K562 (cell line): ENCODE measurements at regions not wholly inside any gene's neighbourhood (a gene's known extent, or its start where the extent isn't known, plus 50 kb on each side); places are given as distances from the start of the nearest gene placed in this dataset.

Experiments
- ATAC-seq: fragments of 200-7000 bp; cut with Tn5 transposase; 3 replicates; pipeline ENCODE4 v1.9.1; 2020; ENCODE audit warnings: moderate library complexity
- BruUV-seq: library from RNA; stranded (reverse); fragments of 400-500 nt; replicated peaks from 2 replicates; lab custom pipeline; 2021; lab: Mats Ljungman, UMichigan
- CTCF ChIA-PET: fragments of 300-600 bp; formaldehyde crosslinking; extraction: SDS; loops from one replicate; lab custom pipeline; 2021; ENCODE audit warnings: low intra/inter-chr PET ratio; lab: Yijun Ruan, JAX
- POLR2A ChIA-PET: fragments of 300-600, 350-650 bp; sonication (Branson Sonifier 250); formaldehyde crosslinking; extraction: SDS; loops from one replicate; lab custom pipeline; 2021; ENCODE audit warnings: antibody characterized with exemption, inconsistent platforms; lab: Yijun Ruan, JAX
- DNase-seq, 4 experiments: peaks; one replicate each; pipeline versions ENCODE4 v3.0.0 to v3.0.0-alpha.2; 2011 to 2018; ENCODE audit warnings: low spot score in 3 of 4, mixed read lengths in 3 of 4; ENCODE audit errors: extremely low read depth in 1 of 4
- FAIRE-seq: peaks from 2 replicates; lab custom pipeline; 2011; peaks lifted over from hg19 to GRCh38; lab: Jason Lieb, UNC
- H2AFZ ChIP-seq: 2 replicates; pipeline ENCODE4 v1.6.0; 2011; ENCODE audit warnings: low read depth, low read length, control low read depth, inconsistent platforms
- H3K27ac ChIP-seq: fragments of 200-600 bp; 3 replicates; pipeline ENCODE4 v1.8.0; 2011; ENCODE audit warnings: low read depth, mild to moderate bottlenecking, control low read depth, inconsistent platforms, low read length, moderate library complexity, mixed read lengths; ENCODE audit errors: extremely low read depth
- H3K27me3 ChIP-seq, 2 experiments: fragments of 300-600 bp in 1 of 2; 2 replicates in 1 of 2; 3 replicates in 1 of 2; pipeline versions ENCODE4 v1.6.0 to v1.8.0; 2011; ENCODE audit warnings: inconsistent platforms in 2 of 2, low read length in 2 of 2, mild to moderate bottlenecking in 1 of 2, mixed read lengths in 1 of 2, moderate library complexity in 1 of 2; ENCODE audit not compliant: control insufficient read depth in 2 of 2, insufficient read depth in 2 of 2
- H3K36me3 ChIP-seq: fragments of 300-600 bp; 3 replicates; pipeline ENCODE4 v1.8.0; 2011; ENCODE audit warnings: mild to moderate bottlenecking, low read length, inconsistent platforms; ENCODE audit not compliant: control insufficient read depth, insufficient read depth
- H3K4me1 ChIP-seq, 2 experiments: fragments of 200-600 bp in 1 of 2; replicated peaks in 1 of 2; 2 replicates in 1 of 2; 3 replicates in 1 of 2; pipeline versions ENCODE4 v1.5.1 to v1.8.0; 2011; ENCODE audit warnings: inconsistent platforms in 2 of 2, low read length in 2 of 2, mild to moderate bottlenecking in 1 of 2, mixed read lengths in 1 of 2, moderate library complexity in 1 of 2; ENCODE audit not compliant: control insufficient read depth in 2 of 2, insufficient read depth in 2 of 2
- H3K4me2 ChIP-seq: 2 replicates; pipeline ENCODE4 v1.6.1; 2011; ENCODE audit warnings: low read length, control low read depth, inconsistent platforms, mixed read lengths; ENCODE audit not compliant: insufficient read depth
- H3K4me3 ChIP-seq: fragments of 200-600 bp; sonication (generic), shearing (Covaris generic); 2 replicates; pipeline ENCODE4 v1.5.1; 2016; ENCODE audit warnings: control low read depth, inconsistent platforms
- H3K79me2 ChIP-seq: fragments of 200-600 bp; 3 replicates; pipeline ENCODE4 v1.8.0; 2011; ENCODE audit warnings: low read length, inconsistent platforms; ENCODE audit not compliant: control insufficient read depth, insufficient read depth
- H3K9ac ChIP-seq, 2 experiments: 2 replicates each; pipeline versions ENCODE4 v1.6.0 to v1.6.1; 2011; ENCODE audit warnings: low read depth in 2 of 2, low read length in 2 of 2, control low read depth in 1 of 2, inconsistent platforms in 1 of 2, mild to moderate bottlenecking in 1 of 2, mixed read lengths in 1 of 2; ENCODE audit not compliant: insufficient read depth in 1 of 2
- H3K9me1 ChIP-seq: one replicate; pipeline ENCODE4 v1.6.0; 2011; ENCODE audit warnings: inconsistent platforms, mild to moderate bottlenecking, low read length, moderate library complexity; ENCODE audit not compliant: control insufficient read depth, insufficient read depth
- H3K9me3 ChIP-seq: replicated peaks from 2 replicates; pipeline ENCODE4 v1.5.1; 2011; ENCODE audit warnings: low read depth, low read length, inconsistent platforms; ENCODE audit not compliant: control insufficient read depth, insufficient read depth
- H4K20me1 ChIP-seq: replicated peaks from 2 replicates; pipeline ENCODE4 v1.6.1; 2011; ENCODE audit warnings: low read length, inconsistent platforms, mixed read lengths; ENCODE audit not compliant: control insufficient read depth, insufficient read depth
- CBX1 ChIP-seq: sonication (generic); IDR thresholded peaks from 2 replicates; pipeline ENCODE4 v1.6.1; 2016; ENCODE audit warnings: antibody characterized with exemption, low read depth, mild to moderate bottlenecking
- PRDM10 ChIP-seq: fragments of 450-650 bp; IDR thresholded peaks from 2 replicates; pipeline ENCODE4 v1.6.1; 2018; ENCODE audit not compliant: partially characterized antibody
- RBM14 ChIP-seq: fragments of 200-400 bp; formaldehyde crosslinking; IDR thresholded peaks from 2 replicates; pipeline ENCODE4 v1.6.1; 2018; ENCODE audit warnings: low read depth, mild to moderate bottlenecking, low read length, moderate library complexity, borderline replicate concordance; ENCODE audit not compliant: insufficient read depth
- RCOR1 ChIP-seq, 2 experiments: IDR thresholded peaks; 2 replicates each; pipeline ENCODE4 v1.6.1; 2012; ENCODE audit warnings: low read depth in 2 of 2, low read length in 2 of 2, borderline replicate concordance in 1 of 2, improper control_type of control experiment in 1 of 2
- SAP30 ChIP-seq: fragments of 200-600 bp; sonication (generic); IDR thresholded peaks from 2 replicates; pipeline ENCODE4 v1.6.1; 2012; ENCODE audit warnings: borderline replicate concordance, low read depth, mild to moderate bottlenecking, moderate library complexity, low read length, control low read depth, inconsistent platforms; ENCODE audit not compliant: insufficient read depth, poor library complexity, severe bottlenecking
- SIN3B ChIP-seq: fragments of 450-650 bp; IDR thresholded peaks from 2 replicates; pipeline ENCODE4 v1.6.1; 2017; ENCODE audit warnings: low read depth, mild to moderate bottlenecking, moderate library complexity
- ZNF146 ChIP-seq: IDR thresholded peaks from one replicate; pipeline ENCODE4 v1.6.1; 2018; ENCODE audit warnings: missing compliant biosample characterization; ENCODE audit not compliant: unreplicated experiment
- WGBS: fragments of 100-300 bp; shearing (Covaris generic); methylation state at CpG from one replicate; pipeline ENCODE4 v1.1.6; 2016; ENCODE audit warnings: low coverage, mixed read lengths; ENCODE audit not compliant: insufficient coverage; ENCODE audit errors: missing lambda C conversion rate; 5-methylcytosine and 5-hydroxymethylcytosine counted together
- in situ Hi-C: fragments of 300-500 bp; cut with MboI; formaldehyde crosslinking; loops from 4 replicates; pipeline ENCODE4 v1.15.0; 2018; ENCODE audit warnings: inconsistent platforms, mixed read lengths
- intact Hi-C: fragments of 100-400 bp; cut with micrococcal nuclease; formaldehyde crosslinking; loops from 2 replicates; pipeline ENCODE4 v1.14.2; 2022

GRCh38 chr1:121515235-121515634, 330.5 kb downstream of the SRGAP2C start:
- ATAC-seq, result no peak
- no peak overlapping the region for H3K27ac ChIP-seq
- no TSS peak for BruUV-seq

More at GRCh38 chr1:121515235-121515634, 330.5 kb downstream of the SRGAP2C start:
- Histone ChIP-seq H3K36me3 (no peaks in the 10 kb centered on the region), H3K27me3 (peaks cover 9 to 19% of the 10 kb centered on the region in 2 experiments; a peak in 4 of 5 replicates), H3K79me2 (no peaks in the 10 kb centered on the region), H3K4me2 (no peak overlapping the region), H4K20me1 (no peaks in the 10 kb centered on the region), H3K9me3 (no peaks in the 10 kb centered on the region), H3K4me3 (no peak overlapping the region), H3K4me1 (peaks cover 0 to 9% of the 10 kb centered on the region in 2 experiments; a peak in 2 of 5 replicates), H3K9ac (no peak overlapping the region), H2AFZ (no peak overlapping the region), H3K9me1 (no peaks in the 10 kb centered on the region)
- FAIRE-seq (no peak), DNase-seq (no peak)
- in situ Hi-C loops, result no loop called here
- ChIA-PET POLR2A (no interaction called here), CTCF (no interaction called here)
- no peak for TF ChIP-seq RCOR1 (IDR thresholded peaks at IDR 0.05; ENCODE audit: borderline replicate concordance in 1 of 2, low read depth in 2 of 2, low read length in 2 of 2)
- no peak for TF ChIP-seq RBM14
- peak; percentile 51 for TF ChIP-seq ZNF146 (CRISPR knock-in tag)
- no peak for TF ChIP-seq CBX1
- TF ChIP-seq PRDM10, result no peak
- no peak for TF ChIP-seq SIN3B
- TF ChIP-seq SAP30, result no peak
- WGBS, result 16% methylated on average over 2 of the region's 2 CpGs
- intact Hi-C loops, result no loop called here
